SK-N-MC (cell line): ENCODE measurements at regions not wholly inside any gene's neighbourhood (a gene's known extent, or its start where the extent isn't known, plus 50 kb on each side); places are given as distances from the start of the nearest gene placed in this dataset.

ENCODE experiments used
- EZH2 ChIP-seq: fragments of 200-600 bp; sonication (generic); IDR thresholded peaks from one replicate; pipeline ENCODE4 v1.6.1; 2017; ENCODE audit warnings: antibody characterized with exemption
- POLR2AphosphoS5 ChIP-seq: IDR thresholded peaks from 2 replicates; pipeline ENCODE4 v1.6.1; 2012; ENCODE audit warnings: mild to moderate bottlenecking, low read depth, low read length, borderline replicate concordance

GRCh38 chr4:171022824-171023230 lies 790.4 kb upstream of the GALNTL6 start:
- TF ChIP-seq EZH2, result no peak
- TF ChIP-seq POLR2AphosphoS5, result no peak
